H54 (cell line): ENCODE measurements at regions not wholly inside any gene's neighbourhood (a gene's known extent, or its start where the extent isn't known, plus 50 kb on each side); places are given as distances from the start of the nearest gene placed in this dataset.
"Not testable (repeated sequence)": the region's sequence is repeated elsewhere in the genome, so short reads cannot be mapped to it uniquely, and the experiment has no call there.

Experiments
- DNase-seq: peaks from one replicate; pipeline ENCODE4 v3.0.0; 2011; ENCODE audit warnings: low spot score, mixed read lengths; ENCODE audit not compliant: insufficient read length
- FAIRE-seq: peaks from 3 replicates; lab custom pipeline; 2011; peaks lifted over from hg19 to GRCh38; lab: Jason Lieb, UNC
- POLR2A ChIP-seq: IDR thresholded peaks from 2 replicates; pipeline ENCODE4 v1.6.1; 2011; ENCODE audit warnings: low read depth, mild to moderate bottlenecking, low read length

DNA sequence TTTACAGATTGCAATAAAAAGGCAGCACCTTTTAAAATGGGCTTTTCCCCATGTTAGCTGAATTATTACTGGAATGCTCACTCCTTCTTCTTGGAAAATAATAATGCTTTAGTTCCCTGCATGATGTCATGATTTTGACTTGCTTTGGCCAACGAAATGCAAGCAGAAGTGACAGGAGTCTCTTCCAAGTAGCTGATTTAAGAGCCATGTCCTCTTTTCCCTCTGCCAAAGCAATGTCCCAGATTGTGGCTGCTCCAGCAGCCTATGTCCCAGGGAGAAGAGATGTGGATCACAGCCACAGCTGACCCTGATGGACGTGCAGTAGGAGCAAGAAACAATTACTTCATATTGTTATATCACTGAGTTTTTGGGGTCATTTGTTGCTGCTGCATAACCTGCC is 246.6 kb downstream of the HAPSTR1 start:
- FAIRE-seq (no peak), DNase-seq (no peak)

DNA sequence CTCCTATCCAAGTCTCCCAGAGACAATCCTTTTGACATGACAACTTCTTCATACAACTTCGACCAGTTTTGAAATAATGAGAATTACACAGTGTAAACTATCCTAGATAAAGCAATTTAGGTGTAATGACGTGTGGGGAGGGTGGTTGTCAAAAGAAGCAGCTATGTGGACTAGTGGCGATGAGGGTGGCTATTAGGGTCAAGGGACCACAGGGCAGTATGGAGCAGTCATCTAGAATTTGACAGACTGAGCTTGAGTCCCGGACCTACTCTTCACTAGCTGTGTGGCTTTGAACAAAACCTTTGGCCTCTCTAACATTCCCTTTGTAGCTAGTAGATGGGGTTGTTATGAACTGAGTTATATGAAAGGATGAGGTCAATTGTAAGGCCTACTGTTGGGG is 247.1 kb downstream of the HAPSTR1 start:
- no peak for TF ChIP-seq POLR2A
- FAIRE-seq (no peak), DNase-seq (no peak)

More for the DNA sequence above, 246.6 kb downstream of the HAPSTR1 start:
- no peak for TF ChIP-seq POLR2A

DNA sequence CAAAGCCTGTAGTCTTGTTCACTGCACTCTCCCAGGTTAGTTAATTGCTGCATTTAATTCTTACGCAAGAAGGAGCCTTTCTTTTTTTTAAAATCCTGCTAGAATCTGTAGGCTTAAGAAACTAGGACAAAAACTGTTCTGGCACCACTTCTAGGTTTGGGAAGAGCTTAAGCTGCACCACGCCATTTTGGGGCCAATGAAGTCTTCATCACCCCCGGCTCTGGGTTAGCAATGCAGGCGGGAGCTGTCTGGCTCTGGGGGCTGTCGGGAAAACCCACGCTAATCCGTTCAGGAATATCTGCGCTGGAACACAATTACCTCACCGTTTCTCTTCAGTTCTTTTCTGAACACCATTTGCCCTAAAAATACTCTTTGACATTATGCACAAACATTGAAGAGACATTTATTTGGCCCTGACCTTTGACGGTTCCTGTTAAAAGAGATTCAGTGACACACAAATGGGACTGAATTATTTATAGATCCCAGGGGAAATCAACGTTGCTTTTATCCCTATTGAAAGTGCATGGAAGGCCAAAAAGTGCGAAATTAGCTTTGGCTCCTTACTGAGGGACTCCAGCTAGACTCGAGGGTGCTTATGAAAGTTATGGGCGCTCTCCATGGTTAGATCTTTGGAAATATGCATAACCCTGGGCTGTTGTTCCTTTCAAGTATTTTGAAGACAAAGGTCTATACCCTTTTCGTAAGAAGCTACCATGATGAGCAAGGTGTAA is 249.2 kb downstream of the HAPSTR1 start:
- TF ChIP-seq POLR2A, result no peak
- FAIRE-seq (no peak), DNase-seq (no peak)

DNA sequence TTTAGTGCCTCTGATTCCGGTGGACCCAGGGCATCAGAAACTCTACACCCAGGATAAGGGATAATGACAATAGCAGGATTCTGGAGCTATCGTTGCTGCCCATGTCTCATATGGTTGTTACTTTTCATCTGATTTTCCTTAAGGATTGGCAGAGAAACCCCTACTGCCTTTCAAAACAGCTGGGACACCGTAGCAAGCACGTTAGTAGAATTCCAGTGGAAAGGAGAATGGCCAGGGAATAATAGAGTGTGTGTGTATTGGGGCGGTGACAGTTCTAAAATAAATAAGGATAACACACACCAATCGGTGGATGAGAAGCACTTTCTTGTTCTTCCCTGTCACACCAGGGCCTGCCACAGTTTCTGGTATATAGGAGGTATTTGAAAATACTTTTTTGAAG is 251.8 kb downstream of the HAPSTR1 start:
- no peak for FAIRE-seq
- no peak for TF ChIP-seq POLR2A
- no peak for DNase-seq

DNA sequence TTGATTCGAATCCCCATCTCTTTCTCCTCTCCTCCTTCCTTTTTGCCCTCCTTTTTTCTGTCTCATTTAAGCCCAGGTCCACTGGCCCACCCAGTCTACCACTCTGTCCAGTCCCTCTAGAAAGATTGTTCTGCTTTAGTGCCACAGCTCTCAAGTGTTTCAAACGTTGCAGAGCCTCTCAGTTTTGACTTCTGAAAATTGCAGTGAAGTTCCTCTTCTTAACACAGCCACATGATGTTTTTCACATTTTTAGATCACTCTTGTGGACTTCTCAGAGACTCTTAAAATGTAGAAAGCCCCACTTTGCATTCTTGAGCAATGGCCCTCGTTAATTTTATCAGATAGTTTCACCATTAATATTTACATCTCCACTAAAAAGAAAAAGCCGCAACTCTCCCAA is 253.1 kb downstream of the HAPSTR1 start:
- FAIRE-seq (no peak), DNase-seq (no peak)
- no peak for TF ChIP-seq POLR2A

DNA sequence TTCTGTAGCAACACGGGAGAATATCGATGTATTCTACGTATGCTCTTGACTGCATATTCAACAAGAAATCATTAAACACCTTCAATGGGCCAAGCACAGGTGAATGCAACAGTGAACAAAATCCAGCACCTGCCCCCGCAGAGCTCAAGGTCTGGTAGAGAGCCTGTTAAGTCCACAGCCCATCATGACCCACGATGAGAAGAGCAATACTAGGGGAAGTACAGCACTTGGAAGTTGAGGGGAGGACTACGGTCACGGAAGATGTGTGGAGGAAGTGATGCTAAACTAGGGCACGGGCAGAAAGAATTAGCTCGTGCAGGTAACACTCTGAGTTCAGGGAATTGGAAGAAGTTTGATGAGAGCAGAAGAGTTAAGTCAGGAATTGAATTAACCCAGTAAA is 253.6 kb downstream of the HAPSTR1 start:
- no peak for TF ChIP-seq POLR2A
- DNase-seq (no peak), FAIRE-seq (no peak)

DNA sequence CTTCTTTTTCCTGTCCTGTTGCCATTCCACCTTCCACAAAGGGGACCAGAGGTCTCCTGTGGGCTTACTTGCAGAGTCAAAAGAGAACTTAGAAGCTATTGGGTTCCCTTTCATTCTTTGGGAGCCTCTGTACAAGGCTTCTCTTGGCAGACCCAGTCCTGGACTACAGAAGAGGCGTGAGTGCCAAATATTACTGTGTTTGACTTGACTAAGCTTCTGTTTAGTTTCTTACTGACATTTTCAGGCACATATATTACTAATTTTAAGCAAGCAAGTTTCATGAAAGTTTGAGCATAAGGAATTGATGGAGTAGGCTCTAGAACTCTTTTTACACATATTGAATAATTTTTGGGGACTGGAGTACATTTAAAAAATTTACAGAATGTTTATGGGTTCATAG is 254.4 kb downstream of the HAPSTR1 start:
- FAIRE-seq, result no peak
- no peak for TF ChIP-seq POLR2A
- no peak for DNase-seq

DNA sequence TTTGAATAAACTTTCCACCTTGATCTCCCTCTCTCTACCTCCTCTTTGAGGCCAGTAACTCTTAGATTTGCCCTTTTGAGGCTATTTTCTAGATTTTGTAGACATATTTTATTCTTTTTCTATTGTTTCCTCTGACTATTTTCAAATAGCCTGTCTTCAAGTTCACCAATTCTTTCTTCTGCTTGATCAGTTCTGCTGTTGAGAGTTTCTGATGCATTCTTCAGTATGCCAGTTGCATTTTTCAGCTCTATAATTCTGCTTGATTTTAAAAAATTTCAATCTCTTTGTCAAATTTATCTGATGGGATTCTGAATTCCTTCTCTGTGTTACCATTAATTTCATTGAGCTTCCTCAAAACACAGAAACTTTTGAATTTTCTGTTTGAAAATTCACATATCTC is 257.5 kb downstream of the HAPSTR1 start:
- FAIRE-seq (no peak), DNase-seq (no peak)
- no peak for TF ChIP-seq POLR2A

DNA sequence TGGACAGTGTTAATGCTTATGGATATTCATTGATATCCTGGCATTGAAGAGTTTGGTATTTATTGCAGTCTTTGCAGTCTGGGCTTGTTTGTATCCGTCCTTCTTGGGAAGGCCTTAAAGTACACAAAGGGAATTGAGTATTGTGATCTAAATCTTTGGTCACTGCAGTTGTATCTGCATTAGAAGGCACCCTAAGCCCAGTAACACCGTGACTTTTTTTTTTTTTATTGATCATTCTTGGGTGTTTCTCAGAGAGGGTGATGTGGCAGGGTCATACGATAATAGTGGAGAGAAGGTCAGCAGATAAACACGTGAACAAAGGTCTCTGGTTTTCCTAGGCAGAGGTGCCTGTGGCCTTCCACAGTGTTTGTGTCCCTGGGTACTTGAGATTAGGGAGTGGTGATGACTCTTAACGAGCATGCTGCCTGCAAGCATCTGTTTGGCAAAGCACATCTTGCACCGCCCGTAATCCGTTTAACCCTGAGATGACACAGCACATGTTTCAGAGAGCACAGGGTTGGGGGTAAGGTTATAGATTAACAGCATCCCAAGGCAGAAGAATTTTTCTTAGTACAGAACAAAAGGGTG is 258.0 kb downstream of the HAPSTR1 start:
- not testable (repeated sequence) for DNase-seq, FAIRE-seq

DNA sequence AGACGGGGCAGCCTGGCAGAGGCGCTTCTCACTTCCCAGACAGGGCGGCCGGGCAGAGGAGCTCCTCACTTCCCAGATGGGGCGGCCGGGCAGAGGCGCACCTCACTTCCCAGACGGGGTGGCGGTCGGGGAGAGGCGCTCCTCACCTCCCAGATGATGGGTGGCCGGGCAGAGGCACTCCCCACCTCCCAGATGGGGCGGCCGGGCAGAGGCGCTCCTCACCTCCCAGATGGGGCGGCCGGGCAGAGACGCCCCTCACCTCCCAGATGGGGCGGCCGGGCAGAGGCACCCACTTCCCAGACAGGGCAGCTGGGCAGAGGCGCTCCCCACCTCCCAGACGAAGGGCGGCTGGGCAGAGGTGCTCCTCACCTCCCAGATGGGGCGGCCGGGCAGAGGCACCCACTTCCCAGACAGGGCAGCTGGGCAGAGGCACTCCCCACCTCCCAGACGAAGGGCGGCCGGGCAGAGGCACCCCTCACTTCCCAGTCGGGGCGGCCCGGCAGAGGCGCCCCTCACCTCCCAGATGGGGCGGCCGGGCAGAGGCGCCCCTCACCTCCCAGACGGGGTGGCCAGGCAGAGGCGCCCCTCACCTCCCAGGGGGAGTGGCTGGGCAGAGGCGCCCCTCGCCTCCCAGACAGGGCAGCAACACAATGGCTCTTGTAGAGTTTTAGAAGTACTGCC is 258.8 kb downstream of the HAPSTR1 start:
- DNase-seq, FAIRE-seq: not testable (repeated sequence)

DNA sequence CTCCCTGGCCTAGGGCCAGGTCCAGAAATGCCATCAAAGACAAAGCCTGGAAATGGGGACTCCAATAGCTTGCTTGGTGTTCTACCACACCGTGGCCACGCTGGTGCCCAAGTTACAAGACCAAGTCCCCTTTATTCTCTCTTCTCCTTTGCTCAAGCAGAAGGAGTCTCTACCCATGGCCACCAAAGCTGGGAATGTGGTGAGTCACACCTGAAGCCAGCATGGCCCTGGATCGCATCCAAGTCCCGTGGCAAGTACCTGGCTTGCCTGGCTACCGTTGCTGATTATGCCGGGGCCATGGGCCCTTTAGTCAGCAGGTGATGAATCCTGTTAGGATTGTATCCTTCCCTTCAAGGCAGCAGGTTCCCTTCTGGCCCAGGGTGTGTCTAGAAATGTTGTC is 260.0 kb downstream of the HAPSTR1 start:
- DNase-seq (no peak), FAIRE-seq (no peak)
- no peak for TF ChIP-seq POLR2A

DNA sequence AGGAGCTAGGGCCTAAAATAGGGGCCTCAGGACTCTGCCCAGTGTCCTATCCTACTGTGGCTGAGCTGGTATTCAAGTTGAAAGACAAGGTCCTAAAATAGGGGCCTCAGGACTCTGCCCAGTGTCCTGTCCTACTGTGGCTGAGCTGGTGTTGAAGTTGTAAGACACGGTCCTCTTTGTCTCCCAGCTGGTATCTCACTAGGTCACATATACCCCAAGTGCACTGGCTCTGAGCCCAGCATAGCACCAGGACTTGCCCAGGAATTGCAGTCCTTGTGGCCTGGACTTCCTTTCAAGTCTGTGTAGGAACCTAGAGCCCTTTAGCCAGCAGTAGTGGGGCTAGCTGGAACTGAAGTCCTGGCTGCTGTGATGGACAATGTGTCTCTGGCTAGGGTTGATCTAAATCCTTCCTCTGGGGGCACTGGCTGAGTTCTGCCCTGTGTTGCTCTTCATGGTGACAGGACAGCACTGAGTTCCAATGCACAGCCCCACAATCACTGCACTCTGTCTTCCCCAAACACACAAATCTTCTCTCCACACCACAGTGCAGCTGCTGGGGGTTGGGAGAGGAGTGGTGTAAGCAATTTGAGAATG is 260.5 kb downstream of the HAPSTR1 start:
- no peak for TF ChIP-seq POLR2A
- FAIRE-seq (no peak), DNase-seq (no peak)

DNA sequence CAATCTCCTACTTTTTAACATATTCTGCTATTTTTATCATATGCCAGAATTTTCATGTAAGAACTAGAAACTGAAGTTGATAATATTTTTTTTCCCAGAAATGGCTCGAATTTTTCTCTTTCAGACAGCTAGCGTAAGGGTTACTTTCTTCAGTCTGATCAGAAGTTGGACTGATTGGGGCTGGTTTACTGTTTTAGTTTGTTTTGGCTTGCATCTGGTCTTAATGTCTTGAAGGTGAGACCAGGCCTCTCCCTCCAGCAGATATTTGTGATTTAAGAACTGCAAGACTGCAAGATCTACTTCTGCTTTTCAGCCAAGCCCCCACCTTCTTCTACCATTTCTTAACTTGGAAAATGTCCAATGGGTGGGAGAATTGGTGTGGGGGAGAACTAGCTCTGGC is 266.4 kb downstream of the HAPSTR1 start:
- no peak for TF ChIP-seq POLR2A
- no peak for FAIRE-seq
- no peak for DNase-seq

DNA sequence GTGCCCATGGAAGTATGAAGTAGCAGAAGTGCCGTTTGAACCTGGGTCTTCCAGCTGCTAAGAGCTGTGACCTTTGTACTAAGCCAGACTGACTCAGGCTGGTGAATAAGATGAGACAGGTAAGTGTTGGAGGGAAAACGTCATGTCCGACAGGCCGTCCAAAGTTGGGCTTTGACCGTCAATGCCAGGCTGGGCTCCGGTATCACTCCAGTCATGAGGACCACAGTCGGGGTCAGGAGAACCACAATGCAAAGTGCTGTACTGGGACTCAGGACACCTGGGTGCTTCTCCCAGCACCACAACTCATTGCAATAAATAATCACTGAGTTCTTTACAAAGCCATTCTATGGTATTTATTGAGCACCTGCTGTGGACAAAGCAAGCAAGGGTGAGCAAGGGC is 268.6 kb downstream of the HAPSTR1 start:
- FAIRE-seq, result no peak
- DNase-seq, result no peak
- TF ChIP-seq POLR2A, result no peak

DNA sequence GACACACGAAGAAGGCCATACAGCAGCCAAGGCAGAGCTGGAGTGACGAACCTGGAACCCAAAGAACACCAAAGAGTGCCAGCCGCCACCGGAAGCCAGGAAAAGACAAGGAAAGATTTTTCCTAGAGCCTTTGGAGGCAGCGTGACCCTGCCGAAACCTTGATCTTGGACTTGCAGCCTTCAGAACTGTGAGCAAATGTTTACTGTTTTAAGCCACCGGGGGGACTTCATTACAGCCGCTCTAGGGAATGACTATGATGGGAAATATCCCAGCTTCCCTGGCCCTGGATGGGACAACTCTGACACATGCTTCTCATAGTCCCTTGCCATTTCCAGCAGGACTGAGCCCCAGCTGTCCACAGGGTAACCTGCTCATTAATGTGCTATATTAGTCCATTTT is 270.6 kb downstream of the HAPSTR1 start:
- no peak for FAIRE-seq
- DNase-seq, result no peak
- TF ChIP-seq POLR2A, result no peak
